Uterus (tissue), 3 donors: ENCODE measurements at regions not wholly inside any gene's neighbourhood (a gene's known extent, or its start where the extent isn't known, plus 50 kb on each side); places are given as distances from the start of the nearest gene placed in this dataset.

ENCODE experiments used
- DNase-seq, 2 donors: peaks; one replicate each; pipeline ENCODE4 v3.0.0-alpha.2; 2019 to 2020
- H3K27ac ChIP-seq, 2 donors: fragments of 200-600 bp; sonication (generic); 1 replicate in 1 of 2; 2 replicates in 1 of 2; pipeline ENCODE4 v1.5.1; 2016 to 2018
- H3K27me3 ChIP-seq, 2 donors: fragments of 200-600 bp; sonication (generic); one replicate each; pipeline ENCODE4 v1.5.1; 2018 to 2019; ENCODE audit warnings: control low read depth in 1 of 2
- H3K36me3 ChIP-seq, 2 donors: fragments of 200-600 bp; sonication (generic); one replicate each; pipeline ENCODE4 v1.5.1; 2019; ENCODE audit warnings: control low read depth in 1 of 2
- H3K4me1 ChIP-seq, 2 donors: fragments of 200-600 bp; sonication (generic); one replicate each; pipeline ENCODE4 v1.5.1; 2018 to 2019; ENCODE audit warnings: control low read depth in 1 of 2
- H3K4me3 ChIP-seq, 2 donors: fragments of 200-600 bp; sonication (generic); 1 replicate in 1 of 2; 2 replicates in 1 of 2; pipeline ENCODE4 v1.5.1; 2018 to 2019; ENCODE audit warnings: mild to moderate bottlenecking in 1 of 2
- H3K9me3 ChIP-seq, 2 donors: fragments of 200-600 bp; sonication (generic); one replicate each; pipeline ENCODE4 v1.5.1; 2019; ENCODE audit warnings: control low read depth in 1 of 2
- CTCF ChIP-seq, 4 experiments: fragments of 200-600 bp in 2 of 4; fragments of 450-650 bp in 2 of 4; sonication (generic) in 2 of 4; IDR thresholded peaks; one replicate each; pipeline ENCODE4 v1.5.1; 2016 to 2019; ENCODE audit warnings: antibody characterized with exemption in 4 of 4, mild to moderate bottlenecking in 2 of 4, moderate library complexity in 1 of 4
- POLR2A ChIP-seq, 2 donors: fragments of 450-650 bp; IDR thresholded peaks; one replicate each; pipeline ENCODE4 v1.6.1; 2016; ENCODE audit warnings: antibody characterized with exemption in 2 of 2, mild to moderate bottlenecking in 1 of 2, moderate library complexity in 1 of 2
- intact Hi-C: fragments of 100-400 bp; cut with DNase I; formaldehyde crosslinking; loops from one replicate; pipeline ENCODE4 v1.15.1; 2023; ENCODE audit warnings: low total_unique reads
- donor health status: DM: yes; HTN: yes; CAD: no.

GRCh38 chr16:86729686-86730085 lies 151.3 kb downstream of the FOXL1 start:
- no peak for DNase-seq
- TF ChIP-seq CTCF (IDR thresholded peaks at IDR 0.05), result no peak
- no peak for TF ChIP-seq POLR2A (IDR thresholded peaks at IDR 0.05)
- Histone ChIP-seq H3K4me1 (no peaks in the 10 kb centered on the region), H3K27ac (no peak overlapping the region), H3K27me3 (peaks cover 0 to 24% of the 10 kb centered on the region in 2 donors), H3K4me3 (no peak overlapping the region), H3K9me3 (no peaks in the 10 kb centered on the region), H3K36me3 (no peaks in the 10 kb centered on the region)
- intact Hi-C loops, result no loop called here

DNA sequence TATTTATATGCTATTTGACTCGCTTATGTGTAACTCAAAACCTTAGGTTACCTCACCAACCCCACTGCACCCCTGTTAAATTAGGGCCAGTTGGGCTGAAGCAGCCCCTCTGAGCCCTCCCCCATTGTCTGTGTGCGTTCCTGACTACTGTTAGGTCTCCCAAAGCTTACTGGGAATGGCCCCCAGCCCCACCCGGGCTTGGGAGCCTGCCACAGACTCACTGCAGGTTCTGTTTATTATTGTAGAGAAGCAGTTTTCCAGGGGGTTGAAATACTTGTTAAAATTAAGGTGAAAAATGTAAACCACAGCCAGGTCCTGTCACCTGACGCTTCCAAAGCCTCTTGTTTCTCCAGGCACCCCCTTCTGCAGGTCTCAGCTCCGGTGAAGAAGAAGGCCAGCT lies 151.7 kb downstream of the FOXL1 start:
- TF ChIP-seq POLR2A (IDR thresholded peaks at IDR 0.05) (no peak), CTCF (IDR thresholded peaks at IDR 0.05) (no peak)
- Histone ChIP-seq H3K27ac (no peak overlapping the region), H3K4me1 (no peaks in the 10 kb centered on the region), H3K4me3 (no peak overlapping the region), H3K27me3 (peaks cover 0 to 24% of the 10 kb centered on the region in 2 donors), H3K9me3 (no peaks in the 10 kb centered on the region), H3K36me3 (no peaks in the 10 kb centered on the region)
- no peak for DNase-seq
- intact Hi-C loops, result no loop called here

- H3K27me3 ChIP-seq, result peaks cover 0 to 24% of the 10 kb centered on the region in 2 donors
- TF ChIP-seq CTCF (IDR thresholded peaks at IDR 0.05) (no peak), POLR2A (IDR thresholded peaks at IDR 0.05) (no peak)
- DNase-seq, result no peak
- intact Hi-C loops, result no loop called here
- H3K4me3 ChIP-seq, result no peak overlapping the region
- no peaks in the 10 kb centered on the region for H3K9me3 ChIP-seq
- no peaks in the 10 kb centered on the region for H3K36me3 ChIP-seq
- no peaks in the 10 kb centered on the region for H3K4me1 ChIP-seq
- no peak overlapping the region for H3K27ac ChIP-seq
Measured at GRCh38 chr16:86730597-86730996, 152.2 kb downstream of the FOXL1 start.

DNA sequence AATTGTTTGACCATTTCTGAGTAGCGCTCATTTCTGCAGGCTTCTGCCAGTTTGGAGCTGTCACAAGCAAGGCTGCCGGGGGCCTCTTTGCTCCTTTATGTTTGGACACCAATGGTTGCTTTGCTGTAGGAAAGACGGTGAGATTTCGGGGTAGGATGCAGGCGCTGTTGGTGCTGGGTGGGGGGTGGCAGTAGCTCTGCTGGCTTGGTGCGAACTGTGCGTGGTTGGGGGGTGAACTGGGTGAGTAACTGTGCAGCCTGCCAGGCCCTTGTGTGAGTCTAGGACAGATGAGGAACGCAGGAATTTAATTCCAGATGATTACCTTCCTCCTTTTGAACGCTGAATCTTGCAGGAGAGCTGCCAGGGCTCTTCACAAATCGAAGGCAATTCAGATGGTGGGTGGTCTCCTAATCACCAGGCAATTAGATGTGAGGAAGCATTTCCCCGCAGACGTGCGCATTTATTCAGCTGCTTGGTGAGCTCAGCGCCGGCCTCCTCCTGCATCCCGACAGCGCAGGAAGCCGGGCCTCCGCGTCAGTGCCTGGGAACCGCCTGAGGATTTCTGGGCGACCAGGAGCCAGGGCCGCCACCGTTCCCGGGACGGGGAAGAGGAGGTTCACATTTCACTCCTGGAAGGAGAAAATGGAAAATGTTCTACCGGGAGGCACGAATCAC lies 154.4 kb downstream of the FOXL1 start:
- Histone ChIP-seq H3K27ac (no peak overlapping the region), H3K4me1 (no peaks in the 10 kb centered on the region), H3K4me3 (no peak overlapping the region), H3K27me3 (peaks cover 0 to 24% of the 10 kb centered on the region in 2 donors), H3K36me3 (no peaks in the 10 kb centered on the region), H3K9me3 (no peaks in the 10 kb centered on the region)
- no peak for TF ChIP-seq CTCF (IDR thresholded peaks at IDR 0.05)
- TF ChIP-seq POLR2A (IDR thresholded peaks at IDR 0.05), result no peak
- no peak for DNase-seq
- intact Hi-C loops, result no loop called here

DNA sequence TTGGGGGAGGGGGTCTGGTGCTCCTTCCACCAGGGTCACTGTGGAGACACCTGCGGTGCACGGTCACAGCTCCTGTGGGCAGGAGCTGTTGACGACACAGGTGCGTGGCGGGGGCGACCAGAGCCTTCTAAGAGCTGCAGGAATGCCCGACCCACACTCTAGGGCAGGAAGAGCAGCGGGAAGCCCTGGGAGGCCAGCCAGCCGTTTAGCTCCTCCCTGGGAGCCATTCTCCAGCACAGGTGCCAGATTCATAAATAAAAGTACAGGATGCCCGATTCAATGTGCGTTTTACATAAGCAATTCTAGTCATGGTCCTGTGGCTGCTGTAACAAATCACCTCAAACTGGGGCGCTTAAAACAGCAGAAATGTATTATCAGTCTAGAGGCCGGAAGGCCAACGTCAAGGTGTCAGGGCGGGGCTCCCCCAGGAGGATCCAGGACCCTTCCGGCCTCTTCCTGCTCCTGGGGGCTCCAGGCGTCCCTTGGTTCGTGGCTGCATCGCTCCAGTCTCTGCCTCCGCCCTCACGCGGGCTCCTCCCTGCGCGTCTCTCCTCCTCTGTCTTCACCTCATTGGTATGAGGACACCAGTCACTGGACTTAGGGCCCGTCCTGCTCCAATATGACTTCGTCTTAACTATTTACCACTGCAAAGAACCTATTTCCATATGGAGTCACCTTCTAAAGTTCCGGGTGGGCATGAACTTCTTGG lies 155.4 kb downstream of the FOXL1 start:
- Histone ChIP-seq H3K36me3 (no peaks in the 10 kb centered on the region), H3K27me3 (peaks cover 0 to 24% of the 10 kb centered on the region in 2 donors), H3K4me3 (no peak overlapping the region), H3K9me3 (no peaks in the 10 kb centered on the region), H3K27ac (no peak overlapping the region), H3K4me1 (no peaks in the 10 kb centered on the region)
- intact Hi-C loops, result no loop called here
- DNase-seq, result no peak
- no peak for TF ChIP-seq POLR2A (IDR thresholded peaks at IDR 0.05)
- no peak for TF ChIP-seq CTCF (IDR thresholded peaks at IDR 0.05)
